ENCODE measurements at regions not wholly inside any gene's neighbourhood (a gene's known extent, or its start where the extent isn't known, plus 50 kb on each side); places are given as distances from the start of the nearest gene placed in this dataset.

GRCh38 chr5:110262749-110263148, 463.7 kb downstream of the TMEM232 start:
- TF ChIP-seq CTCF (IDR thresholded peaks at IDR 0.05) (no peak), POLR2A (IDR thresholded peaks at IDR 0.05) (no peak)
